Activated CD4-positive, alpha-beta memory T cell treated with anti-CD3 and anti-CD28 coated beads, Interleukin-2, amount 10 ng/mL, durations not matched to agents 7 days and 5 days (primary cell): ENCODE measurements at regions not wholly inside any gene's neighbourhood (a gene's known extent, or its start where the extent isn't known, plus 50 kb on each side); places are given as distances from the start of the nearest gene placed in this dataset.
"Not testable (repeated sequence)": the region's sequence is repeated elsewhere in the genome, so short reads cannot be mapped to it uniquely, and the experiment has no call there.

Experiments used
- CTCF ChIA-PET: fragments of 350-600 bp; sonication (Branson Sonifier 250); formaldehyde crosslinking; loops from one replicate; lab custom pipeline; 2021; ENCODE audit warnings: antibody characterized with exemption, inconsistent platforms; lab: Charles Lee
- POLR2A ChIA-PET: fragments of 350-600 bp; sonication (Branson Sonifier 250); formaldehyde crosslinking; loops from one replicate; lab custom pipeline; 2021; ENCODE audit warnings: antibody characterized with exemption; lab: Charles Lee
- DNase-seq: peaks from one replicate; pipeline ENCODE4 v3.0.0-alpha.2; 2020
- H3K27ac Mint-ChIP-seq: one replicate; pipeline ENCODE4 v1.8.0; 2021; ENCODE audit warnings: mild to moderate bottlenecking, mixed read lengths
- H3K27me3 Mint-ChIP-seq: one replicate; pipeline ENCODE4 v1.8.0; 2021; ENCODE audit warnings: mixed read lengths
- H3K36me3 Mint-ChIP-seq: one replicate; pipeline ENCODE4 v1.8.0; 2021; ENCODE audit warnings: low read depth, mixed read lengths
- H3K4me1 Mint-ChIP-seq: one replicate; pipeline ENCODE4 v1.8.0; 2021; ENCODE audit warnings: mixed read lengths
- H3K4me3 Mint-ChIP-seq: one replicate; pipeline ENCODE4 v1.8.0; 2021; ENCODE audit warnings: mild to moderate bottlenecking, mixed read lengths
- H3K9me3 Mint-ChIP-seq: one replicate; pipeline ENCODE4 v1.8.0; 2021; ENCODE audit warnings: mixed read lengths

- DNase-seq, result no peak
- no peak overlapping the region for H3K4me3 Mint-ChIP-seq
- H3K27me3 Mint-ChIP-seq, result no peaks in the 10 kb centered on the region
- POLR2A ChIA-PET, result no interaction called here
- no peak overlapping the region for H3K27ac Mint-ChIP-seq
- CTCF ChIA-PET, result interaction anchor here (0.6 kb wide), 1 partner anchor 321 kb away, joined by 3 read pairs; no protein-coding TSS in a partner anchor
- H3K36me3 Mint-ChIP-seq, result no peaks in the 10 kb centered on the region
- H3K9me3 Mint-ChIP-seq, result no peaks in the 10 kb centered on the region
- H3K4me1 Mint-ChIP-seq, result peaks cover 4% of the 10 kb centered on the region
Measured at GRCh38 chr17:63041251-63041650, 75.2 kb downstream of the TANC2 start.

GRCh38 chr17:63041722-63042121 is 75.7 kb downstream of the TANC2 start:
- peaks cover 4% of the 10 kb centered on the region for H3K4me1 Mint-ChIP-seq
- H3K27me3 Mint-ChIP-seq, result no peaks in the 10 kb centered on the region
- H3K4me3 Mint-ChIP-seq, result no peak overlapping the region
- CTCF ChIA-PET, result no interaction called here
- POLR2A ChIA-PET, result no interaction called here
- no peak for DNase-seq
- no peaks in the 10 kb centered on the region for H3K36me3 Mint-ChIP-seq
- no peaks in the 10 kb centered on the region for H3K9me3 Mint-ChIP-seq
- H3K27ac Mint-ChIP-seq, result no peak overlapping the region

- DNase-seq, result no peak
- POLR2A ChIA-PET, result no interaction called here
- CTCF ChIA-PET, result no interaction called here
- H3K4me1 Mint-ChIP-seq, result peaks cover 4% of the 10 kb centered on the region
- no peak overlapping the region for H3K4me3 Mint-ChIP-seq
- peaks cover 2% of the 10 kb centered on the region for H3K9me3 Mint-ChIP-seq
- peaks cover 4% of the 10 kb centered on the region for H3K27me3 Mint-ChIP-seq
- no peak overlapping the region for H3K27ac Mint-ChIP-seq
- no peaks in the 10 kb centered on the region for H3K36me3 Mint-ChIP-seq
Measured at GRCh38 chr17:63042256-63042812, 76.3 kb downstream of the TANC2 start.

- CTCF ChIA-PET, H3K4me1 Mint-ChIP-seq, H3K36me3 Mint-ChIP-seq, DNase-seq, H3K9me3 Mint-ChIP-seq, POLR2A ChIA-PET, H3K27me3 Mint-ChIP-seq, H3K4me3 Mint-ChIP-seq, H3K27ac Mint-ChIP-seq: not testable (repeated sequence)
Measured at GRCh38 chr17:63057560-63057959, 91.5 kb downstream of the TANC2 start.

- Mint-ChIP-seq H3K4me1 (peaks cover 13% of the 10 kb centered on the region), H3K27ac (no peak overlapping the region), H3K36me3 (no peaks in the 10 kb centered on the region), H3K9me3 (no peaks in the 10 kb centered on the region), H3K27me3 (no peaks in the 10 kb centered on the region), H3K4me3 (no peak overlapping the region)
- DNase-seq, result no peak
- POLR2A ChIA-PET, result interaction anchor here (0.6 kb wide), 1 partner anchor 424 kb away, joined by 3 read pairs; no protein-coding TSS in a partner anchor
- CTCF ChIA-PET, result interaction anchor here (0.6 kb wide), 2 partner anchors 574 to 648 kb away, joined by 3 read pairs; no protein-coding TSS in a partner anchor
Measured at GRCh38 chr17:63066158-63066813, 100.3 kb downstream of the TANC2 start.

GRCh38 chr17:63069245-63069644 is 103.2 kb downstream of the TANC2 start:
- Mint-ChIP-seq H3K27ac (no peak overlapping the region), H3K36me3 (no peaks in the 10 kb centered on the region), H3K9me3 (no peaks in the 10 kb centered on the region), H3K4me3 (no peak overlapping the region), H3K4me1 (peaks cover 14% of the 10 kb centered on the region), H3K27me3 (no peaks in the 10 kb centered on the region)
- POLR2A ChIA-PET, result no interaction called here
- CTCF ChIA-PET, result no interaction called here
- no peak for DNase-seq

- Mint-ChIP-seq H3K27ac (no peak overlapping the region), H3K27me3 (no peaks in the 10 kb centered on the region), H3K9me3 (no peaks in the 10 kb centered on the region), H3K4me3 (no peak overlapping the region), H3K36me3 (no peaks in the 10 kb centered on the region), H3K4me1 (peaks cover 14% of the 10 kb centered on the region)
- ChIA-PET CTCF (no interaction called here), POLR2A (no interaction called here)
- DNase-seq, result no peak
Measured at GRCh38 chr17:63070031-63070430, 104.0 kb downstream of the TANC2 start.

GRCh38 chr17:63071797-63072196 is 105.8 kb downstream of the TANC2 start:
- Mint-ChIP-seq H3K27ac (no peak overlapping the region), H3K4me3 (no peak overlapping the region), H3K4me1 (peaks cover 9% of the 10 kb centered on the region), H3K36me3 (no peaks in the 10 kb centered on the region), H3K27me3 (no peaks in the 10 kb centered on the region), H3K9me3 (no peaks in the 10 kb centered on the region)
- no peak for DNase-seq
- ChIA-PET CTCF (no interaction called here), POLR2A (no interaction called here)

GRCh38 chr17:63075969-63076368 is 109.9 kb downstream of the TANC2 start:
- H3K9me3 Mint-ChIP-seq, result no peaks in the 10 kb centered on the region
- DNase-seq, result no peak
- no peak overlapping the region for H3K4me3 Mint-ChIP-seq
- H3K4me1 Mint-ChIP-seq, result peaks cover 6% of the 10 kb centered on the region
- CTCF ChIA-PET, result interaction anchor here (1.5 kb wide), 1 partner anchor 331 kb away, joined by 4 read pairs; no protein-coding TSS in a partner anchor
- H3K27me3 Mint-ChIP-seq, result no peaks in the 10 kb centered on the region
- POLR2A ChIA-PET, result no interaction called here
- H3K27ac Mint-ChIP-seq, result no peak overlapping the region
- no peaks in the 10 kb centered on the region for H3K36me3 Mint-ChIP-seq

GRCh38 chr17:63078707-63079106 is 112.7 kb downstream of the TANC2 start:
- no peak overlapping the region for H3K27ac Mint-ChIP-seq
- H3K4me1 Mint-ChIP-seq, result peaks cover 4% of the 10 kb centered on the region
- no peaks in the 10 kb centered on the region for H3K36me3 Mint-ChIP-seq

GRCh38 chr17:63082273-63082861 is 116.3 kb downstream of the TANC2 start:
- H3K27ac Mint-ChIP-seq, result no peak overlapping the region
- H3K4me3 Mint-ChIP-seq, result no peak overlapping the region
- POLR2A ChIA-PET, result no interaction called here
- no peak for DNase-seq
- no peaks in the 10 kb centered on the region for H3K27me3 Mint-ChIP-seq
- CTCF ChIA-PET, result interaction anchor here (0.7 to 3.1 kb wide), 5 partner anchors 9 to 324 kb away, joined by 3 to 26 read pairs (median 3); no protein-coding TSS in a partner anchor
- H3K4me1 Mint-ChIP-seq, result no peaks in the 10 kb centered on the region
- peaks cover 3% of the 10 kb centered on the region for H3K9me3 Mint-ChIP-seq
- no peaks in the 10 kb centered on the region for H3K36me3 Mint-ChIP-seq

More at GRCh38 chr17:63078707-63079106, 112.7 kb downstream of the TANC2 start:
- no peak for DNase-seq
- no peak overlapping the region for H3K4me3 Mint-ChIP-seq
- ChIA-PET CTCF (no interaction called here), POLR2A (no interaction called here)
- H3K27me3 Mint-ChIP-seq, result no peaks in the 10 kb centered on the region
- H3K9me3 Mint-ChIP-seq, result no peaks in the 10 kb centered on the region

GRCh38 chr17:63082952-63083351 is 116.9 kb downstream of the TANC2 start:
- ChIA-PET POLR2A (no interaction called here), CTCF (interaction anchor here (1.1 to 3.1 kb wide), 4 partner anchors 10 to 324 kb away, joined by 3 to 26 read pairs (median 4); no protein-coding TSS in a partner anchor)
- no peak overlapping the region for H3K27ac Mint-ChIP-seq
- no peaks in the 10 kb centered on the region for H3K36me3 Mint-ChIP-seq
- no peaks in the 10 kb centered on the region for H3K27me3 Mint-ChIP-seq
- H3K9me3 Mint-ChIP-seq, result peaks cover 3% of the 10 kb centered on the region
- no peak overlapping the region for H3K4me3 Mint-ChIP-seq
- H3K4me1 Mint-ChIP-seq, result no peaks in the 10 kb centered on the region
- DNase-seq, result no peak

GRCh38 chr17:63086483-63087185 is 120.6 kb downstream of the TANC2 start:
- CTCF ChIA-PET, result interaction anchor here (1.0 kb wide), 1 partner anchor 320 kb away, joined by 3 read pairs; no protein-coding TSS in a partner anchor
- no peaks in the 10 kb centered on the region for H3K36me3 Mint-ChIP-seq
- DNase-seq, result no peak
- H3K4me1 Mint-ChIP-seq, result no peaks in the 10 kb centered on the region
- H3K27me3 Mint-ChIP-seq, result no peaks in the 10 kb centered on the region
- no peak overlapping the region for H3K4me3 Mint-ChIP-seq
- peaks cover 3% of the 10 kb centered on the region for H3K9me3 Mint-ChIP-seq
- POLR2A ChIA-PET, result no interaction called here
- no peak overlapping the region for H3K27ac Mint-ChIP-seq
